ENCODE measurements at regions not wholly inside any gene's neighbourhood (a gene's known extent, or its start where the extent isn't known, plus 50 kb on each side); places are given as distances from the start of the nearest gene placed in this dataset.

DNA sequence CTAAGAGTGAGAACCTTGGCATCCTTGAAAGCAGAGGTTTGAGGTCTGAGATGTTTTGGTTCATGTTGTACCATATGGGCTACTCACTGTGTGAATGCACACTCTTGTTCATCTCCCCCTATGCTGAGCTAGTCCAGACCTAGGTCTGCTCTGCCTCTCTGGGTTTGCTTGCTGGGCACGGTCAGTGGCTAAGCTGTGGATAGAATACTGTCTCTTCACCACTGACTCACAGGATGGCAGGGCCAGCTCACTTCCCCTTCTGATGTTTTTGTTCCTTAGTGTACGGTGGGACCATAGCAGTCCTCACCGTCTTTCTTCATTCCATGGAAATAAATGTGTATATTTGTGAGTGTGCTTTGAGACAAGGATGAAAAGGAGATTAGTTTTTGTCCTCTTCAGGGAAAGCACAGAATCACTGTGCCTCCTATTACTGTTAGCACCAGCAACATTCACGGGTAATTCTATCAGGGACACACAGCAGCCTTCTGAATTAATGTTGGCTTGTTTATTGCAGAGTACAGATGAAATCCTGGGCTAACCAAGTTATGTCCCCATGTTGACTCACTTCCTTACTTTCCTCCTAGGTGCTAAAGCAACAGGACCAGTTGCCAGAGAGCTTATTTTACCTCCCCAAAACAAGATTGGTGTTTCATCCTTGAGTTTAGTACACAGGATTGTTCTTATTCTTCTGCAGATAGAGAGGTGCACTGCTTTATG, 56.9 kb upstream of the IVNS1ABP start:
- no peak overlapping the region for H3K4me2 ChIP-seq
- H4K20me1 ChIP-seq (ENCODE audit: insufficient read depth) = 0 out of 2 replicates have a peak, but pooled peaks cover 2% of the 10 kb centered on the region
- TF ChIP-seq CTCF (conservative IDR thresholded peaks at IDR 0.05; ENCODE audit: low read depth, low read length) = no peak
- no peaks in the 10 kb centered on the region for H3K36me3 ChIP-seq (ENCODE audit: insufficient read depth)
- no peak overlapping the region for H2AFZ ChIP-seq (ENCODE audit: low read depth)
- H3K27ac ChIP-seq = no peak overlapping the region
- H3K9ac ChIP-seq = no peak overlapping the region
- H3K27me3 ChIP-seq (ENCODE audit: insufficient read depth, low read depth) = peaks cover 47% of the 10 kb centered on the region
- H3K4me1 ChIP-seq (ENCODE audit: low read depth, poor library complexity, severe bottlenecking) = peaks cover 27% of the 10 kb centered on the region
- H3K4me3 ChIP-seq (IDR thresholded peaks at IDR 0.05; ENCODE audit: insufficient read depth, low read depth, low read length) = no peak overlapping the region
- no peaks in the 10 kb centered on the region for H3K79me2 ChIP-seq (ENCODE audit: insufficient read depth, low read depth)

DNA sequence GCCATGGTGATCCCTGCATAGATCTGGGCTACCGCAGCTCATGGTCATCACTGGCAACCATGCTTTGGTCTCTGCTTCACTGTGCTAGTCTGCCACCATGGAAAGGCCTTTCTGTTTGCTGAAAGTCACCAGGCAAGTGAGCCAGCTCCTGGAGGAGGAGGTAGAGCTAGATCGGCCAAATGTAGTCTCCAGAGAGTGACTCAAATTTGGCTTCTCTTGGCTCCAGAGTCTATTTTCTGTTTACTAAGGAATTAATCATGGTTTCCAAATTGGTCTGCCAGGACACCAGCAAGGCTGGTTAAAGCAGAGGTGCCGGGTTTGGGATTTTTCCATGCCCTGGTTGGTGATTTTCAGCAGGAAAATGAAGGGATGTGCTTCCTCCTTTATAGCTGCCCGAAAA, 52.7 kb upstream of the IVNS1ABP start:
- no peak for TF ChIP-seq CTCF (conservative IDR thresholded peaks at IDR 0.05; ENCODE audit: low read depth, low read length)
- H3K79me2 ChIP-seq (ENCODE audit: insufficient read depth, low read depth) = no peaks in the 10 kb centered on the region
- H3K4me3 ChIP-seq (IDR thresholded peaks at IDR 0.05; ENCODE audit: insufficient read depth, low read depth, low read length) = no peak overlapping the region
- 0 out of 2 replicates have a peak, but pooled peaks cover 4% of the 10 kb centered on the region for H4K20me1 ChIP-seq (ENCODE audit: insufficient read depth)
- peaks cover 26% of the 10 kb centered on the region for H3K4me1 ChIP-seq (ENCODE audit: low read depth, poor library complexity, severe bottlenecking)
- no peak overlapping the region for H3K9ac ChIP-seq
- peaks cover 56% of the 10 kb centered on the region for H3K27me3 ChIP-seq (ENCODE audit: insufficient read depth, low read depth)
- H3K27ac ChIP-seq = no peak overlapping the region
- peak overlapping the region; percentile 60; the same call in 1 of the 2 replicates for H3K4me2 ChIP-seq
- no peaks in the 10 kb centered on the region for H3K36me3 ChIP-seq (ENCODE audit: insufficient read depth)
- H2AFZ ChIP-seq (ENCODE audit: low read depth) = no peak overlapping the region

DNA sequence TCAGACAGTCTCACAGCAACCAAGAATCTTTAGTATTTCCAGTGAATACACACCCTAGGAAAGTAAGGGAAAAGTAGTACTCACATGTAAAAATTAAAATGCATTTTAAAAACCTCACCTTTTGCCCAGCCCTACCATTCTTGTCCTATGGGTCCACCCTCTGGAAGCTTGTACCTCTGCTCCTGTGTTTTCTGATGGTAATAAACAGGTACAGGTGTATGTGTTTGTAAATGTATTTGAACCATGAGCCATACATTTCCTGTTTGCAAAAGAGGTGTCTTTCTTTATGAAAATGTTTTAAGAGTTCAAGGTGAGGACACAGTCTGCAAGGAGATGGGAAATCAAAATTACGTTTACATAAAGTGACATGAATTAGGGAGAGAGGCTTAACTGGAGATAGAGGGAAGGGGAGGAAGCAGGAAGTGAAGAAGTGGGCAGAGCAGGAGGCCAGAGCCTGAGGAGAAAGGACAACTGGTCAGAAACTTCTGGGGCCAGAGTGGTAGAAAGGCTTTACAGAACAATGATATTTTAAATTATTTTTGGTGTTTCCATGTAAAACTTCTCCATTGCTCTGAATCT, 52.0 kb upstream of the IVNS1ABP start:
- Histone ChIP-seq H3K36me3 (ENCODE audit: insufficient read depth) (no peaks in the 10 kb centered on the region), H3K4me3 (IDR thresholded peaks at IDR 0.05; ENCODE audit: insufficient read depth, low read depth, low read length) (no peak overlapping the region), H3K79me2 (ENCODE audit: insufficient read depth, low read depth) (no peaks in the 10 kb centered on the region), H3K4me1 (ENCODE audit: low read depth, poor library complexity, severe bottlenecking) (peaks cover 26% of the 10 kb centered on the region), H2AFZ (ENCODE audit: low read depth) (no peak overlapping the region), H3K4me2 (peak overlapping the region; percentile 60), H3K27me3 (ENCODE audit: insufficient read depth, low read depth) (peaks cover 48% of the 10 kb centered on the region), H3K27ac (no peak overlapping the region), H3K9ac (no peak overlapping the region), H4K20me1 (ENCODE audit: insufficient read depth) (0 out of 2 replicates have a peak, but pooled peaks cover 4% of the 10 kb centered on the region)
- no peak for TF ChIP-seq CTCF (conservative IDR thresholded peaks at IDR 0.05; ENCODE audit: low read depth, low read length)

DNA sequence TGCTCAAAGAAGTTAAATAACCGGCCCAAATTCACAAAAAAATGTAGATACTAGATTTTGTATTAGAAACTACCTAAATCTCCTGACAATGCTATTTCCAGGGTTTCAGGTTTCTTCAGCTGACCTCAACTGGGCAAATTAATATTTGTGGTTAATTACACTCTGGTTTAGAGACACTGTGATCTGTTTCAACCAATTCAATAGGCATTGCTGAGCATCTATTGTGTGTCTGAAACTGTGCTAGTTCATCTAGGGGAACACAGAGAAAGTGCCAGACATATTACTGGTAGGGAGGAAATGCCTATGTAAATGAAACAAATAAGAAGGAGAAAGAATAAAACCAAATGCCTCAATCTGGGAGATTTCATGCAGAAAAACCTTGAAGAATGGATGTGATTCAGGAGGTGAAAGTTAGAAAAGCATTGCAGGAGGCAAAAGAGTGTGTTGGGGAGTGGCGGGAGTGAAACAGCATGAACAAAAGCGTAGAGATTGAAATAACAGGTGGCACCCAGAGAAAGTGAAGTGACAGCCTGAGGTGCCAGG, 51.3 kb upstream of the IVNS1ABP start:
- Histone ChIP-seq H4K20me1 (ENCODE audit: insufficient read depth) (0 out of 2 replicates have a peak, but pooled peaks cover 4% of the 10 kb centered on the region), H3K27me3 (ENCODE audit: insufficient read depth, low read depth) (peaks cover 46% of the 10 kb centered on the region), H2AFZ (ENCODE audit: low read depth) (no peak overlapping the region), H3K36me3 (ENCODE audit: insufficient read depth) (no peaks in the 10 kb centered on the region), H3K79me2 (ENCODE audit: insufficient read depth, low read depth) (no peaks in the 10 kb centered on the region), H3K4me3 (IDR thresholded peaks at IDR 0.05; ENCODE audit: insufficient read depth, low read depth, low read length) (no peak overlapping the region), H3K9ac (no peak overlapping the region), H3K4me2 (peak overlapping the region; percentile 60), H3K27ac (no peak overlapping the region), H3K4me1 (ENCODE audit: low read depth, poor library complexity, severe bottlenecking) (peaks cover 29% of the 10 kb centered on the region)
- TF ChIP-seq CTCF (conservative IDR thresholded peaks at IDR 0.05; ENCODE audit: low read depth, low read length) = no peak
